HUES48 (cell line): ENCODE measurements at regions not wholly inside any gene's neighbourhood (a gene's known extent, or its start where the extent isn't known, plus 50 kb on each side); places are given as distances from the start of the nearest gene placed in this dataset.
"Not testable (repeated sequence)": the region's sequence is repeated elsewhere in the genome, so short reads cannot be mapped to it uniquely, and the experiment has no call there.

Experiments
- H3K27ac ChIP-seq: one replicate; pipeline ENCODE4 v1.7.0; 2013; ENCODE audit warnings: low read depth, low read length, inconsistent platforms
- H3K27me3 ChIP-seq: 2 replicates; pipeline ENCODE4 v1.6.1; 2013; ENCODE audit warnings: mild to moderate bottlenecking, low read length; ENCODE audit not compliant: control insufficient read depth, insufficient read depth
- H3K36me3 ChIP-seq: 2 replicates; pipeline ENCODE4 v1.6.1; 2013; ENCODE audit warnings: low read length; ENCODE audit not compliant: control insufficient read depth, insufficient read depth
- H3K4me1 ChIP-seq: 2 replicates; pipeline ENCODE4 v1.6.1; 2013; ENCODE audit warnings: mild to moderate bottlenecking, low read length; ENCODE audit not compliant: control insufficient read depth, insufficient read depth
- H3K4me3 ChIP-seq: 2 replicates; pipeline ENCODE4 v1.5.1; 2013; ENCODE audit warnings: mild to moderate bottlenecking, low read depth, low read length
- H3K9ac ChIP-seq: 2 replicates; pipeline ENCODE4 v1.6.1; 2013; ENCODE audit warnings: mild to moderate bottlenecking, low read depth, low read length, moderate library complexity
- H3K9me3 ChIP-seq: 2 replicates; pipeline ENCODE4 v1.6.1; 2013; ENCODE audit warnings: low read length; ENCODE audit not compliant: control insufficient read depth, insufficient read depth

- Histone ChIP-seq H3K4me1 (peaks cover 8% of the 10 kb centered on the region), H3K27me3 (no peaks in the 10 kb centered on the region), H3K9me3 (no peaks in the 10 kb centered on the region), H3K36me3 (no peaks in the 10 kb centered on the region), H3K4me3 (no peak overlapping the region), H3K9ac (no peak overlapping the region), H3K27ac (no peak overlapping the region)
Measured at GRCh38 chrX:1809581-1809980, 194.7 kb downstream of the ASMT start.

- Histone ChIP-seq H3K9ac (no peak overlapping the region), H3K27ac (no peak overlapping the region), H3K9me3 (no peaks in the 10 kb centered on the region), H3K36me3 (no peaks in the 10 kb centered on the region), H3K4me1 (no peaks in the 10 kb centered on the region), H3K4me3 (no peak overlapping the region), H3K27me3 (no peaks in the 10 kb centered on the region)
Measured at GRCh38 chrX:1813809-1814208, 198.9 kb downstream of the ASMT start.

DNA sequence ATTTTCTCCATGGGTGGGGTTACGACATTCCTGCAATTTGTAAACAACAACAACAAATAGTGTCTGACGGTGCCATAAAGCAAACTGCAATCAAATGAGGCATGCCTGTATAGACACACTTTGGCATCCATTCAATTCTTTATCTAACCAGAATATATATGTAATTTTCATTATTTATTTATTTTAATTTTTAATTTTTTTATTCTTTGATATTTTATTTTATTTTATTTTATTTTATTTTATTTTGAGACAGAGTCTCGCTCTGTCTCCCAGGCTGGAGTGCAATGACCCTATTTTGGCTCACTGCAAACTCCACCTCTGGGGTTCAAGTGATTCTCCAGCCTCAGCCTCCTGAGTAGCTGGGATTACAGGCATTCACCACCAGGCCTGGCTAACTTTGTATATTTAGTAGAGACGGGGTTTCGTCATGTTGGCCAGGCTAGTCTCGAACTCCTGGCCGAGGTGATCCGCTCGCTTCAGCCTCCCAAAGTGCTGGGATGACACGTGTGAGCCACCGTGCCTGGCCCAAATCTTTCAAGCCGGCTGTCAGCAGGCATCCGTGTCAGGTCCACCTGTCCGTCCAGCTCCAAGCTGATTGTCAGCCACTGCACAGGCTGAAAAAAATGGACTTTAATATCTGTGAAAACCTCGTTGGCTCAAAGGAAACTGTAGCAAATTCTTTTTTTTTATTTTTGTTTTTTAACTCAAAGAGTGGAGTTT lies 200.8 kb downstream of the ASMT start:
- no peaks in the 10 kb centered on the region for H3K4me1 ChIP-seq
- H3K4me3 ChIP-seq, result no peak overlapping the region
- H3K27me3 ChIP-seq, result no peaks in the 10 kb centered on the region
- no peak overlapping the region for H3K9ac ChIP-seq
- no peaks in the 10 kb centered on the region for H3K36me3 ChIP-seq
- no peak overlapping the region for H3K27ac ChIP-seq
- no peaks in the 10 kb centered on the region; the same call in 1 of the 2 replicates for H3K9me3 ChIP-seq

DNA sequence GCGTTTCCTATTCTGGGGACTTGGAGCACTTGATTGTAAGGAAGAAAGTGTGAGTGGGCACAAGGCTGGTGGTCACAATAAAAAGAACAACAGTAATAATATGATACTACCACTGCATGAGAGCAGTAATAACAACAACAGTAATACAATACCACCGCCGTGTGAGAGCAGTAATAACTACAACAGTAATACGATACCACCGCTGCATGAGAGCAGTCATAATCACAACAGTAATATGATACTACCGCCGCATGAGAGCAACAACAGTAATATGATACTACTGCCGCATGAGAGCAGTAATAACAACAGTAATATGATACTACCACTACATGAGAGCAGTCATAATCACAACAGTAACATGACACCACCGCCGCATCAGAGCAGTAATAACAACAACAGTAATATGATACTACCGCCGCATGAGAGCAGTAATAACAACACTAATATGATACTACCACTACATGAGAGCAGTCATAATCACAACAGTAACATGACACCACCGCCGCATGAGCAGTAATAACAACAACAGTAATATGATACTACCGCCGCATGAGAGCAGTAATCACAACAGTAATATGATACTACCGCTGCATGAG lies 201.6 kb downstream of the ASMT start:
- H3K27me3 ChIP-seq, H3K27ac ChIP-seq, H3K36me3 ChIP-seq, H3K9me3 ChIP-seq, H3K9ac ChIP-seq, H3K4me1 ChIP-seq, H3K4me3 ChIP-seq: not testable (repeated sequence)

DNA sequence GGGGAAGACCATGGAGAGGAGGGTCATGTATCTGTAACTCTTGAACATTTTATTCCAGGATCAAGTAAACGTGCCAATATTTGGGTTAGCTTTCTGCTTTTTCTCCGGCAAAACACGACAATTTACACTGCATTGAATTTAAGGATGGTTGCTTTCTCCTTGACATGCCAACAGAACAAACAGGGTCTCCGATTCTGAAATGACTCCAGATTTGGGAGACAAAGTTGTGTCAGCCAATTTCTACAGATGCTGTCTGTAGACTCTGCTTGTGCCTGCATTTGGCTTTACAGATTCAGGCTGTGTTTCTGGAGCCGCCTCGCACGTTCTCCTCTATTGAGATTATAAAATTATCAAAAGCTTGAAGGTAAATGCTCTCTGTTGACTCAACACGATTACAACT lies 207.0 kb downstream of the ASMT start:
- Histone ChIP-seq H3K27ac (no peak overlapping the region), H3K36me3 (no peaks in the 10 kb centered on the region), H3K9ac (no peak overlapping the region), H3K9me3 (no peaks in the 10 kb centered on the region; the same call in 1 of the 2 replicates), H3K4me1 (no peaks in the 10 kb centered on the region), H3K27me3 (no peaks in the 10 kb centered on the region), H3K4me3 (no peak overlapping the region)

GRCh38 chrX:1824855-1825254 lies 210.0 kb downstream of the ASMT start:
- no peaks in the 10 kb centered on the region for H3K4me1 ChIP-seq
- no peaks in the 10 kb centered on the region for H3K27me3 ChIP-seq
- H3K36me3 ChIP-seq, result no peaks in the 10 kb centered on the region
- no peak overlapping the region for H3K9ac ChIP-seq
- H3K9me3 ChIP-seq, result no peaks in the 10 kb centered on the region
- H3K4me3 ChIP-seq, result no peak overlapping the region
- H3K27ac ChIP-seq, result no peak overlapping the region

DNA sequence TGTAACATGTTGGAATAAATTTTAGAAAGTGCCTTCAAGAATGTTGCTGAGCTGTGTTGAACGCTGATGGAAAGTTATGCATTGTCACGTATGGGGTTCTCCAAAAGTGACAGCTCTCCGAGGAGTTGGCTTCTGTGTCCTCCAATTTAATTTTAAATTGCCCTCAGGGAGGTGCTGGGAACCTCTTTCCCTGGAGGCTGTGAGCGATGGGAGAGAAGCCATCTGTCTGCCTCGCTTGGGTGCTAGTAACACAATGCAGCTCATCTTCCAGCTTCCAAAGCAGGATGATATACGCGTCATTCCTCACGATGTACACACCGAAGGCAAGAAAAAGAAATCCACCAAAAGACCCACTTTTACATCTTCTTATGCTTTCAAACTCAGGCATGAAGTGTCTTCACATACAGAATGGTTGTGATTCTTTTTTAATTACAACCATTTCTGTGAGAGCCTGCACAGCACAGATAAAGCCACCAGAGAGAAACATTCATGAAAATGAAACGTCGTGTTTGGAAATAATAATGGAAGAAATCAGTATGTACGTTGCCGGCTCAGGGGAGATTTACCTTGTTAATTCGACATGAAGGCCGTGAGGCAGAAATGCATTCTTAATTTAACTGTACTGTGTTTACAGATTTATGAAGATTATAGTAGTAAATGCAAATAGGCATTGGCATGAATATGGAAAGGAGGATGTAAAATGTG lies 218.9 kb downstream of the ASMT start:
- H3K4me3 ChIP-seq, result no peak overlapping the region
- H3K27ac ChIP-seq, result no peak overlapping the region
- H3K9me3 ChIP-seq, result peaks cover 15% of the 10 kb centered on the region
- H3K27me3 ChIP-seq, result no peaks in the 10 kb centered on the region
- no peak overlapping the region for H3K9ac ChIP-seq
- no peaks in the 10 kb centered on the region for H3K36me3 ChIP-seq
- 0 out of 2 replicates have a peak, but pooled peaks cover 2% of the 10 kb centered on the region for H3K4me1 ChIP-seq

DNA sequence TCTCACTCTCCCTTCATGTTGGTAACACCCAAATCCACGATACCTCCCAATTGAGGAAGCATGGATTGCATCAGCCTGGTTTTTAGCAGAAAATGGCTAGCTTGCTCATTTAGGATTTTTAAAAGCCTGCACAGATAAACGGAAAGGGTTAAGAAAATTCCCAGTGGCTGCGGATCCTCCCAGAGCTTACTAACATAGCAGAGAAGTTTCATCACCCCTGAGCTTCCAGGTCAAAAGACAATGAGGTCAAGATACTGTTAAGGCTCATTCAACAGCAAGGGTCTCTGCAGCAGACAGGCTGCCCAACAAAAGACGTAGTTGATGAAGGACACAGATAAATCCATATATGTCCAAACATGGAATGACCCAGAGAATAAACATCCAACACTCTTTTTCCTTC lies 220.2 kb downstream of the ASMT start:
- Histone ChIP-seq H3K27me3 (no peaks in the 10 kb centered on the region), H3K27ac (no peak overlapping the region), H3K36me3 (no peaks in the 10 kb centered on the region), H3K4me3 (no peak overlapping the region), H3K9me3 (peaks cover 15% of the 10 kb centered on the region), H3K9ac (no peak overlapping the region), H3K4me1 (0 out of 2 replicates have a peak, but pooled peaks cover 2% of the 10 kb centered on the region)

DNA sequence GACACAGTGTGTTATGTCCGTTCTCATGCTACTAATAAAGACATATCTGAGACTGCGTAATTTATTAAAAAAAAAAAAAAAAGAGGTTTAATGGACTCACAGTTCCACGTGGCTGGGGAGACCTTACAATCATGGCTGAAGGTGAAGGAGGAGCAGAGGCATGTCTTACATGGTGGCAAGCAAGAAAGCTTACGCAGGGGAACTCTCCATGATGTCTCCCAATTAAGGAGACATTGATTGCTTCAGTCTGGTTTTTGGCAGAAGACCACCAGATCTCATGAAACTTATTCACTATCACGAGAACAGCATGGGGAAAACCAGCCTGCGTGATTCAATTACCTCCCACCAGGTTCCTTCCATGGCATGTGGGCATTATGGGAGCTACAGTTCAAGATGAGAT lies 221.8 kb downstream of the ASMT start:
- Histone ChIP-seq H3K27ac (no peak overlapping the region), H3K36me3 (no peaks in the 10 kb centered on the region), H3K27me3 (no peaks in the 10 kb centered on the region), H3K9me3 (peaks cover 15% of the 10 kb centered on the region), H3K9ac (no peak overlapping the region), H3K4me3 (no peak overlapping the region), H3K4me1 (0 out of 2 replicates have a peak, but pooled peaks cover 2% of the 10 kb centered on the region)

DNA sequence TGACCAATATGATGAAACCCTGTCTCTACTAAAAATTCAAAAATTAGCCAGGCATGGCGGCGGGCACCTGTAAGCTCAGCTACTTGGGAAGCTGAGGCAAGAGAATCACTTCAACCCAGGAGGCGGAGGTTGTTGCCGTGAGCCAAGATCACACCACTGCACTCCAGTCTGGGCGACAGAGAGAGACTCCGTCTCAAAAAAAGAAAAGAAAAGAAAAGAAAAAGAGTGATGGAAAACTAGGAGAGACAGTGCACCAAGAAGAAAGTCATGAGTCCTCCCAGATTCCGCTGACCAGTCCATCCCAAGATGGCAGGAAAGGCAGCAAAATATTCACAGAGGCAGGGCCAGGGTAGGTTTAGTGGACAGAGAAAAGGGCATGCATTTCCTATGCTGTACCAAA lies 226.9 kb downstream of the ASMT start:
- Histone ChIP-seq H3K9me3 (peaks cover 10% of the 10 kb centered on the region), H3K9ac (no peak overlapping the region), H3K27me3 (no peaks in the 10 kb centered on the region), H3K27ac (no peak overlapping the region), H3K36me3 (no peaks in the 10 kb centered on the region), H3K4me1 (no peaks in the 10 kb centered on the region), H3K4me3 (no peak overlapping the region)

DNA sequence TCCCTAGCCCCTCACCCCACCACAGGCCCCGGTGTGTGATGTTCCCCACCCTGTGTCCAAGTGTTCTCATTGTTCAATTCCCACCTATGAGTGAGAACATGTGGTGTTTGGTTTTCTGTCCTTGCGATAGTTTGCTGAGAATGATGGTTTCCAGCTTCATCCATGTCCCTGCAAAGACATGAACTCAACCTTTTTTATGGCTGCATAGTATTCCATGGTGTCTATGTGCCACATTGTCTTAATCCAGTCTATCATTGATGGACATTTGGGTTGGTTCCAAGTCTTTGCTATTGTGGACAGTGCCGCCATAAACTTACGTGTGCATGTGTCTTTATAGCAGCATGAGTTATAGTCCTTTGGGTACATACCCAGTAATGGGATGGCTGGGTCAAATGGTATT lies 232.1 kb downstream of the ASMT start:
- H3K36me3 ChIP-seq, H3K9me3 ChIP-seq, H3K27ac ChIP-seq, H3K4me1 ChIP-seq, H3K9ac ChIP-seq, H3K27me3 ChIP-seq, H3K4me3 ChIP-seq: not testable (repeated sequence)
